Sigmoid colon (tissue), 4 donors: ENCODE measurements at regions not wholly inside any gene's neighbourhood (a gene's known extent, or its start where the extent isn't known, plus 50 kb on each side); places are given as distances from the start of the nearest gene placed in this dataset.

Source experiments
- EP300 ChIP-seq, 4 donors: sonication (generic); formaldehyde crosslinking; IDR thresholded peaks; one replicate each; pipeline ENCODE4 v1.6.1; 2017; ENCODE audit warnings: antibody characterized with exemption in 4 of 4
- POLR2A ChIP-seq, 2 donors: fragments of 450-650 bp; IDR thresholded peaks; one replicate each; pipeline ENCODE4 v1.6.1; 2016; ENCODE audit warnings: antibody characterized with exemption in 2 of 2, mild to moderate bottlenecking in 2 of 2, moderate library complexity in 2 of 2
- POLR2AphosphoS5 ChIP-seq, 4 donors: sonication (generic); formaldehyde crosslinking; IDR thresholded peaks; one replicate each; pipeline ENCODE4 v1.6.1; 2017; ENCODE audit warnings: antibody characterized with exemption in 4 of 4
- TF ChIP-seq, protein P1 (sequence below), 4 experiments: fragments of 450-650 bp in 3 of 4; fragments of 200-600 bp in 1 of 4; IDR thresholded peaks; one replicate each; pipeline ENCODE4 v1.5.1; 2016 to 2019; ENCODE audit warnings: antibody characterized with exemption in 4 of 4, mild to moderate bottlenecking in 3 of 4, moderate library complexity in 2 of 4

DNA sequence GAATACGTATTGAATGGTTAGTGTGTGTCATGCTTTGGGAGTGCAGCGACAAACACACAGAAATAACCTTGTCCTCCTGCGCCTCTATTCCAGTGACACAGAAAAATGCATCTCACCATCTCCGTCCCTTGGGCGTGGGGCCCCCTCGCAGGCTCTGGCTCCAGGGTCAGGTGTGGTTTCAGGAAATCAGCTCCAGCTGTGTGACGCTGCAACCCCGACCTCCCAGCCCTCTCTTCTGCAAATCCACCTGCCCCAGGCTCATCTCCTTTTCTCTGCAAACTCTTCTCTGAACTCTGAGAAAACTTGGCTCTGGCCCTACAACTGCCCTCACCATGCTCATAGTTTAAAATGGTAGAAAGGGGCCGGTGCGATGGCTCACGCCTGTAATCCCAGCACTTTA lies 51.3 kb upstream of the ZNF536 start:
- TF ChIP-seq POLR2A (IDR thresholded peaks at IDR 0.05): no peak
- TF ChIP-seq POLR2AphosphoS5 (IDR thresholded peaks at IDR 0.05): no peak
- TF ChIP-seq, protein P1, sequence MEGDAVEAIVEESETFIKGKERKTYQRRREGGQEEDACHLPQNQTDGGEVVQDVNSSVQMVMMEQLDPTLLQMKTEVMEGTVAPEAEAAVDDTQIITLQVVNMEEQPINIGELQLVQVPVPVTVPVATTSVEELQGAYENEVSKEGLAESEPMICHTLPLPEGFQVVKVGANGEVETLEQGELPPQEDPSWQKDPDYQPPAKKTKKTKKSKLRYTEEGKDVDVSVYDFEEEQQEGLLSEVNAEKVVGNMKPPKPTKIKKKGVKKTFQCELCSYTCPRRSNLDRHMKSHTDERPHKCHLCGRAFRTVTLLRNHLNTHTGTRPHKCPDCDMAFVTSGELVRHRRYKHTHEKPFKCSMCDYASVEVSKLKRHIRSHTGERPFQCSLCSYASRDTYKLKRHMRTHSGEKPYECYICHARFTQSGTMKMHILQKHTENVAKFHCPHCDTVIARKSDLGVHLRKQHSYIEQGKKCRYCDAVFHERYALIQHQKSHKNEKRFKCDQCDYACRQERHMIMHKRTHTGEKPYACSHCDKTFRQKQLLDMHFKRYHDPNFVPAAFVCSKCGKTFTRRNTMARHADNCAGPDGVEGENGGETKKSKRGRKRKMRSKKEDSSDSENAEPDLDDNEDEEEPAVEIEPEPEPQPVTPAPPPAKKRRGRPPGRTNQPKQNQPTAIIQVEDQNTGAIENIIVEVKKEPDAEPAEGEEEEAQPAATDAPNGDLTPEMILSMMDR (IDR thresholded peaks at IDR 0.05): no peak
- TF ChIP-seq EP300 (IDR thresholded peaks at IDR 0.05): no peak
